GM23248 (cell line): ENCODE measurements at regions not wholly inside any gene's neighbourhood (a gene's known extent, or its start where the extent isn't known, plus 50 kb on each side); places are given as distances from the start of the nearest gene placed in this dataset.

Source experiments
- DNase-seq: peaks from one replicate; pipeline ENCODE4 v3.0.0-alpha.2; 2015
- H2AFZ ChIP-seq: fragments of 200-600 bp; sonication (generic); 2 replicates; pipeline ENCODE4 v1.6.1; 2016; ENCODE audit warnings: antibody characterized with exemption
- H3F3A ChIP-seq: fragments of 200-600 bp; sonication (generic); 2 replicates; pipeline ENCODE4 v1.6.1; 2016; ENCODE audit warnings: mild to moderate bottlenecking, antibody characterized with exemption, mixed run types; ENCODE audit not compliant: insufficient read depth
- H3K27ac ChIP-seq: fragments of 200-600 bp; sonication (generic); 2 replicates; pipeline ENCODE4 v1.5.1; 2016; ENCODE audit warnings: mild to moderate bottlenecking
- H3K27me3 ChIP-seq: fragments of 200-600 bp; sonication (generic); replicated peaks from 2 replicates; pipeline ENCODE4 v1.6.1; 2016; ENCODE audit warnings: mild to moderate bottlenecking; ENCODE audit not compliant: insufficient read depth
- H3K36me3 ChIP-seq: fragments of 200-600 bp; sonication (generic); 2 replicates; pipeline ENCODE4 v1.6.1; 2016; ENCODE audit warnings: low read depth, mild to moderate bottlenecking
- H3K4me1 ChIP-seq: fragments of 200-600 bp; sonication (generic); 2 replicates; pipeline ENCODE4 v1.6.1; 2016; ENCODE audit warnings: mild to moderate bottlenecking; ENCODE audit not compliant: insufficient read depth
- H3K4me2 ChIP-seq: fragments of 200-600 bp; sonication (generic); one replicate; pipeline ENCODE4 v1.6.1; 2016; ENCODE audit warnings: mild to moderate bottlenecking; ENCODE audit not compliant: unreplicated experiment
- H3K4me3 ChIP-seq: fragments of 200-600 bp; sonication (generic); 2 replicates; pipeline ENCODE4 v1.5.1; 2016; ENCODE audit warnings: mild to moderate bottlenecking
- H3K79me2 ChIP-seq: fragments of 200-600 bp; sonication (generic); 2 replicates; pipeline ENCODE4 v1.6.1; 2016; ENCODE audit warnings: mild to moderate bottlenecking; ENCODE audit not compliant: insufficient read depth
- H3K9ac ChIP-seq: fragments of 200-600 bp; sonication (generic); 2 replicates; pipeline ENCODE4 v1.6.1; 2016; ENCODE audit warnings: mild to moderate bottlenecking
- H3K9me2 ChIP-seq: fragments of 200-600 bp; sonication (generic); 2 replicates; pipeline ENCODE4 v1.6.1; 2016; ENCODE audit warnings: mixed run types, mild to moderate bottlenecking, moderate library complexity; ENCODE audit not compliant: insufficient read depth
- H3K9me3 ChIP-seq: fragments of 200-600 bp; sonication (generic); one replicate; pipeline ENCODE4 v1.6.1; 2017; ENCODE audit warnings: low read depth
- H4K20me1 ChIP-seq: fragments of 200-600 bp; sonication (generic); 2 replicates; pipeline ENCODE4 v1.6.0; 2016; ENCODE audit not compliant: insufficient read depth
- EZH2 ChIP-seq: fragments of 200-600 bp; sonication (generic); IDR thresholded peaks from 2 replicates; pipeline ENCODE4 v1.6.1; 2018; ENCODE audit warnings: antibody characterized with exemption, mild to moderate bottlenecking; ENCODE audit not compliant: insufficient read depth, poor library complexity, severe bottlenecking
- EZH2phosphoT487 ChIP-seq: fragments of 200-600 bp; sonication (generic); IDR thresholded peaks from 2 replicates; pipeline ENCODE4 v1.6.1; 2018; ENCODE audit warnings: antibody characterized with exemption, moderate library complexity, mild to moderate bottlenecking, low read depth; ENCODE audit not compliant: insufficient read depth
- WGBS, 2 experiments: methylation state at CpG; one replicate each; pipeline ENCODE4 v1.1.6; 2015 to 2017; ENCODE audit warnings: low lambda C conversion rate in 2 of 2, low coverage in 1 of 2; ENCODE audit errors: missing lambda C conversion rate in 2 of 2; 5-methylcytosine and 5-hydroxymethylcytosine counted together
- in situ Hi-C: fragments of 300-500 bp; cut with MboI; formaldehyde crosslinking; loops from 2 replicates; pipeline ENCODE4 v1.15.0; 2020

DNA sequence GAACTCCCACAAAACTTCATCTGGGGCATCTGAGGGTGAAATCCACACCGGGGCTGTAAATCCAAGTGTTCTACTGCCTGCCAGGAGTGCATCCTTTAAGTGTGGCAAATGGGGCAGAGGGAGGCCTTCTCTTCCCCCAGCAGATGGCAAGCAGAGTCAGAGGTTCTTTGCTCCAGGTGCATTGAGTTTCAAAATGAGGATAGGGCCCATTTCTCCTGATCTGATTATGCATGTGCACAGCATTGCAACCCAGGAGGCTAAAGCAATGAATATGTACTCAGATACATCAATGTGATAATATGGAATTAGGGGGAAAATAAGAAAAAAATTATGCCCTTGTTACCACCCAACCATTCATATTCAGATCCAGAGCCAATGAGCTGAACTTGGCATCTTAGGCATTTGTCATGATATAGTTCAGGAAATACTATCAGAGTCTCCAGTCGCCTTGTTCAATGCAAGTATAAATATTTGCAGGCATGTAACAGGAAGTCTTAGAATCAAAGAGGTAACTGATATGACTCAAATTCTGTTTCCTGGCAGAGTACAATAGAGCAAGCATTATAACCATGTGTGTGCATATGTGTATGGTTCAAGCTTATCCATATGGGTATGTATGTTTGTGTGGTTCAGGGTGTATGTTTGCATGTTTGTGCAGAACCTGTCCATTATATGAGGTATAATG lies 473.8 kb upstream of the PKN2 start:
- Histone ChIP-seq H3K27ac (no peak overlapping the region), H3K36me3 (no peaks in the 10 kb centered on the region), H3K9me3 (no peaks in the 10 kb centered on the region), H4K20me1 (no peaks in the 10 kb centered on the region), H3K27me3 (no peaks in the 10 kb centered on the region), H2AFZ (no peak overlapping the region), H3K4me3 (no peak overlapping the region), H3F3A (no peaks in the 10 kb centered on the region), H3K4me1 (no peaks in the 10 kb centered on the region), H3K9me2 (no peaks in the 10 kb centered on the region), H3K79me2 (no peaks in the 10 kb centered on the region), H3K9ac (no peak overlapping the region), H3K4me2 (no peak overlapping the region)
- no peak for DNase-seq
- TF ChIP-seq EZH2 (no peak), EZH2phosphoT487 (no peak)
- 67 to 69% methylated on average over 2 of the region's 2 CpGs for WGBS, 2 experiments
- in situ Hi-C loops = no loop called here

DNA sequence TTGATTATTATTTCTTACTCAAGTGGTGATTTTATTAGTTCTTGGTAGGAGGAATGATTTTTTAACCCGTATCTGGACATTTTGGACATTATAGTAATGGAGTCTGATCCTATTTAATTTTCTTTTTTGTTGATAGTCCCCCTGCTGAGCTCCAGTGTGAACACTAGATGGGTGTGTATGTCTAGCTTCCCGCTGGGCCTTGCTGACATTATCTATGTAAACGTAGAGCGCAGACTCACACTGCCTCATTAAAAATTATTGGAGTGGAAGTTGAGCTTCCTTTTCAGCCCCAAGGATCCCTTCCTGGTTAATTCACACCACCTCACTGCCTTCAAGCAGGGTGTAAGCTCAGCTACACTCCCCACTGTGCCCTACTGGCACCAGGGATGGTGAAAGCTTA lies 467.6 kb upstream of the PKN2 start:
- no peaks in the 10 kb centered on the region for H3K9me2 ChIP-seq
- H3K27me3 ChIP-seq = no peaks in the 10 kb centered on the region
- no peak overlapping the region for H3K9ac ChIP-seq
- H3K4me2 ChIP-seq = no peak overlapping the region
- no peaks in the 10 kb centered on the region for H4K20me1 ChIP-seq
- peaks cover 6% of the 10 kb centered on the region for H3K4me1 ChIP-seq
- no peak for TF ChIP-seq EZH2phosphoT487
- TF ChIP-seq EZH2 = no peak
- H3K9me3 ChIP-seq = no peaks in the 10 kb centered on the region
- peaks cover 6% of the 10 kb centered on the region for H3F3A ChIP-seq
- in situ Hi-C loops = no loop called here
- H2AFZ ChIP-seq = no peak overlapping the region
- whole genome bisulfite sequencing, 2 experiments = 77 to 78% methylated on average over 4 of the region's 4 CpGs
- no peak for DNase-seq
- no peak overlapping the region for H3K27ac ChIP-seq
- H3K36me3 ChIP-seq = no peaks in the 10 kb centered on the region
- no peaks in the 10 kb centered on the region for H3K79me2 ChIP-seq
- H3K4me3 ChIP-seq = no peak overlapping the region

DNA sequence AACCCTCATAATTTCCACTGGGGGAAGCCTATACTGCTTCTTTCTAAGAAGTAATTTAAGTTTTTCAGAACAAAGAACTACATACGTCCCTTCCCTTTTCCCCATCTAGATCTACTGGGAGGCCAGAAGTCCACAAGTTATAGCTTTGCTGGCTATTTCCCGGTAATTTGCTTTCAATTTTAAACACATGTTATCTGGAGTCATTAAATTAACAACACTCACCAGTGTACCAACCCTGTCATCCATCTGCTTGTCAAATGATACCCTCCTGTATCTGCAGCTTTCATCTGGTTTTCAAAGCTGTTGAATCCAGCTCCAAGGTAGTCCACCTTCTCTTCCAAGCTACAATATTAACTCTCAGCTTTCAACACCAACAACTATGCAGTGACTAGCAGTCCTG lies 466.7 kb upstream of the PKN2 start:
- TF ChIP-seq EZH2 (no peak), EZH2phosphoT487 (no peak)
- peaks cover 10% of the 10 kb centered on the region for H3F3A ChIP-seq
- H3K4me1 ChIP-seq = peaks cover 11% of the 10 kb centered on the region
- H3K27ac ChIP-seq = no peak overlapping the region
- H3K4me2 ChIP-seq = no peak overlapping the region
- DNase-seq = no peak
- H3K9ac ChIP-seq = no peak overlapping the region
- H3K9me2 ChIP-seq = no peaks in the 10 kb centered on the region
- H3K27me3 ChIP-seq = no peaks in the 10 kb centered on the region
- no peaks in the 10 kb centered on the region for H3K79me2 ChIP-seq
- no peak overlapping the region for H3K4me3 ChIP-seq
- in situ Hi-C loops = no loop called here
- no peaks in the 10 kb centered on the region for H3K36me3 ChIP-seq
- no peak overlapping the region for H2AFZ ChIP-seq
- no peaks in the 10 kb centered on the region for H4K20me1 ChIP-seq
- no peaks in the 10 kb centered on the region for H3K9me3 ChIP-seq
- WGBS, 2 experiments = 42 to 47% methylated on average over 2 of the region's 2 CpGs

DNA sequence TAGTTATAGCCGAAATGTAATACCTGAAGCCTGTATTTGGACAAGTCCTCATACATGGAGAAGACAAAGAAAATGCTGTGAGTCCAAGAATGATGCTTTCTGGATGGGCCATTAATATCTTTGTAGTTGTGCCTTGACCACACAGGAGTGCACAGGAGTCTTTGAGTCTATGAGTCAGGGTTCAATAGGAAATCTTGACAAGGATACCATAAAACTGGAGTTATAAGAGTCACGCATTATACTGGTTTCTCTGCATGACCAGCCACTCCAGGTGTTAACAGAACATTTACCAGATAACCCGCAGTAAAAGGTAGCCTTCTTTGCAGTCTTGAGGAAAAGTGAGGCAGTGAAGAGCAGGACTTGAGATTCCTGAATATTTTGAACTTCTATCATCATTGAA lies 464.6 kb upstream of the PKN2 start:
- Histone ChIP-seq H3F3A (peaks cover 10% of the 10 kb centered on the region), H3K79me2 (no peaks in the 10 kb centered on the region), H3K27me3 (no peaks in the 10 kb centered on the region), H3K4me2 (no peak overlapping the region), H3K4me3 (no peak overlapping the region), H3K9me2 (no peaks in the 10 kb centered on the region), H3K4me1 (peaks cover 11% of the 10 kb centered on the region), H3K9ac (no peak overlapping the region), H4K20me1 (no peaks in the 10 kb centered on the region), H3K27ac (no peak overlapping the region), H3K36me3 (no peaks in the 10 kb centered on the region), H2AFZ (no peak overlapping the region), H3K9me3 (no peaks in the 10 kb centered on the region)
- in situ Hi-C loops = no loop called here
- no peak for DNase-seq
- TF ChIP-seq EZH2phosphoT487 (no peak), EZH2 (no peak)
- WGBS, 2 experiments = 86 to 87% methylated on average over 3 of the region's 3 CpGs
